Loucy (cell line): ENCODE measurements at regions not wholly inside any gene's neighbourhood (a gene's known extent, or its start where the extent isn't known, plus 50 kb on each side); places are given as distances from the start of the nearest gene placed in this dataset.

Source experiments
- EZH2phosphoT487 ChIP-seq: fragments of 200-600 bp; IDR thresholded peaks from 2 replicates; pipeline ENCODE4 v1.6.1; 2018; ENCODE audit warnings: antibody characterized with exemption, mild to moderate bottlenecking, moderate library complexity, borderline replicate concordance
- TF ChIP-seq, protein P1 (sequence below): fragments of 200-600 bp; sonication (generic); conservative IDR thresholded peaks from 2 replicates; pipeline ENCODE4 v1.5.1; 2014; ENCODE audit warnings: mild to moderate bottlenecking, antibody characterized with exemption, low read length

DNA sequence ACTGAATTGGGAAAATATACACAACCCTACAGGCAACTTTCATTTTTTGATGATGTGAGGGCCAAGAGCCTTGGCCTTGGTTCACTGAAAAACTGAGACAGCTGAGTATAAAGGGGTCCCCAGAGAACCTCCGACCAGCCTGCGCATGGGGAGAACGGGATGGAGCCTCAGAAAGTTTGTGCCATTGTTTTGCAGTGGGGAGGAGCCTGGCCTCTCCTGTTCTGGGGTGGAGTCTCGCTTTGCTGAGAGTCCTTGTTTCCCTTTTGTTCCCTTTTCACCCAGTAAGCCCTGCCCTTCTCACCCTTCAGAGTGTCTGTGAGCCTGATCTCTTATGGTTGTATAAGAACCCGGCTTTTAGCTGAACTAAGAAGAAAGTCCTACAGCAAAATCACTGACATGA is 193.2 kb upstream of the AKR1E2 start:
- TF ChIP-seq, protein P1, sequence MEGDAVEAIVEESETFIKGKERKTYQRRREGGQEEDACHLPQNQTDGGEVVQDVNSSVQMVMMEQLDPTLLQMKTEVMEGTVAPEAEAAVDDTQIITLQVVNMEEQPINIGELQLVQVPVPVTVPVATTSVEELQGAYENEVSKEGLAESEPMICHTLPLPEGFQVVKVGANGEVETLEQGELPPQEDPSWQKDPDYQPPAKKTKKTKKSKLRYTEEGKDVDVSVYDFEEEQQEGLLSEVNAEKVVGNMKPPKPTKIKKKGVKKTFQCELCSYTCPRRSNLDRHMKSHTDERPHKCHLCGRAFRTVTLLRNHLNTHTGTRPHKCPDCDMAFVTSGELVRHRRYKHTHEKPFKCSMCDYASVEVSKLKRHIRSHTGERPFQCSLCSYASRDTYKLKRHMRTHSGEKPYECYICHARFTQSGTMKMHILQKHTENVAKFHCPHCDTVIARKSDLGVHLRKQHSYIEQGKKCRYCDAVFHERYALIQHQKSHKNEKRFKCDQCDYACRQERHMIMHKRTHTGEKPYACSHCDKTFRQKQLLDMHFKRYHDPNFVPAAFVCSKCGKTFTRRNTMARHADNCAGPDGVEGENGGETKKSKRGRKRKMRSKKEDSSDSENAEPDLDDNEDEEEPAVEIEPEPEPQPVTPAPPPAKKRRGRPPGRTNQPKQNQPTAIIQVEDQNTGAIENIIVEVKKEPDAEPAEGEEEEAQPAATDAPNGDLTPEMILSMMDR = no peak
- TF ChIP-seq EZH2phosphoT487 = no peak
